H9 (cell line): ENCODE measurements at regions not wholly inside any gene's neighbourhood (a gene's known extent, or its start where the extent isn't known, plus 50 kb on each side); places are given as distances from the start of the nearest gene placed in this dataset.

Source experiments
- DNase-seq: peaks from one replicate; pipeline ENCODE4 v3.0.0-alpha.2; 2017
- H2AFZ ChIP-seq: one replicate; pipeline ENCODE4 v1.6.1; 2013; ENCODE audit warnings: mild to moderate bottlenecking, low read length, control low read depth, moderate library complexity
- H2AK5ac ChIP-seq: 2 replicates; pipeline ENCODE4 v1.6.1; 2013; ENCODE audit warnings: low read length, control low read depth, mixed read lengths; ENCODE audit not compliant: insufficient read length
- H2BK120ac ChIP-seq: one replicate; pipeline ENCODE4 v1.6.1; 2013; ENCODE audit warnings: low read depth, mild to moderate bottlenecking, low read length, control low read depth, inconsistent platforms; ENCODE audit not compliant: poor library complexity, severe bottlenecking
- H2BK12ac ChIP-seq: 2 replicates; pipeline ENCODE4 v1.6.1; 2013; ENCODE audit warnings: low read length, control low read depth, mixed read lengths, low read depth; ENCODE audit not compliant: insufficient read length
- H2BK15ac ChIP-seq: 2 replicates; pipeline ENCODE4 v1.6.1; 2013; ENCODE audit warnings: low read depth, low read length, control low read depth
- H2BK20ac ChIP-seq: one replicate; pipeline ENCODE4 v1.6.1; 2013; ENCODE audit warnings: low read depth, mild to moderate bottlenecking, low read length, control low read depth, inconsistent platforms; ENCODE audit not compliant: poor library complexity, severe bottlenecking
- H2BK5ac ChIP-seq: 2 replicates; pipeline ENCODE4 v1.6.1; 2013; ENCODE audit warnings: low read length, control low read depth, mixed read lengths; ENCODE audit not compliant: insufficient read length
- H3K14ac ChIP-seq: 2 replicates; pipeline ENCODE4 v1.6.1; 2013; ENCODE audit warnings: low read length, control low read depth; ENCODE audit not compliant: insufficient read depth
- H3K18ac ChIP-seq: 2 replicates; pipeline ENCODE4 v1.6.1; 2013; ENCODE audit warnings: low read depth, mild to moderate bottlenecking, mixed read lengths, low read length, control low read depth; ENCODE audit not compliant: insufficient read length
- H3K23ac ChIP-seq: 2 replicates; pipeline ENCODE4 v1.6.1; 2013; ENCODE audit warnings: low read length, control low read depth, mixed read lengths, low read depth; ENCODE audit not compliant: insufficient read length
- H3K23me2 ChIP-seq: 2 replicates; pipeline ENCODE4 v1.6.1; 2013; ENCODE audit warnings: low read depth, mild to moderate bottlenecking, mixed read lengths, low read length, control low read depth; ENCODE audit not compliant: insufficient read length, poor library complexity, severe bottlenecking
- H3K27ac ChIP-seq: 2 replicates; pipeline ENCODE4 v1.5.1; 2013; ENCODE audit warnings: low read length, control low read depth, mixed read lengths, low read depth; ENCODE audit not compliant: insufficient read length
- H3K27me3 ChIP-seq: 2 replicates; pipeline ENCODE4 v1.6.1; 2013; ENCODE audit warnings: low read length, control low read depth, inconsistent platforms; ENCODE audit not compliant: insufficient read depth
- H3K4ac ChIP-seq: 2 replicates; pipeline ENCODE4 v1.6.1; 2013; ENCODE audit warnings: low read depth, mild to moderate bottlenecking, control low read depth, inconsistent platforms, low read length, moderate library complexity
- H3K4me1 ChIP-seq: 2 replicates; pipeline ENCODE4 v1.6.1; 2013; ENCODE audit warnings: low read length, control low read depth, inconsistent platforms; ENCODE audit not compliant: insufficient read depth
- H3K4me2 ChIP-seq: 2 replicates; pipeline ENCODE4 v1.6.1; 2013; ENCODE audit warnings: low read length, control low read depth, mixed read lengths; ENCODE audit not compliant: insufficient read length, insufficient read depth
- H3K56ac ChIP-seq: 2 replicates; pipeline ENCODE4 v1.6.1; 2013; ENCODE audit warnings: low read depth, mild to moderate bottlenecking, mixed read lengths, low read length, control low read depth; ENCODE audit not compliant: insufficient read length
- H3K79me1 ChIP-seq: 2 replicates; pipeline ENCODE4 v1.6.1; 2013; ENCODE audit warnings: low read depth, mild to moderate bottlenecking, moderate library complexity, low read length, control low read depth, inconsistent platforms; ENCODE audit not compliant: insufficient read depth, poor library complexity, severe bottlenecking
- H3K79me2 ChIP-seq: 2 replicates; pipeline ENCODE4 v1.6.1; 2013; ENCODE audit warnings: low read length, control low read depth, inconsistent platforms; ENCODE audit not compliant: insufficient read depth
- H3K9ac ChIP-seq: 2 replicates; pipeline ENCODE4 v1.6.1; 2013; ENCODE audit warnings: low read length, control low read depth, mixed read lengths; ENCODE audit not compliant: insufficient read length; ENCODE audit errors: extremely low read depth
- H3K9me3 ChIP-seq: one replicate; pipeline ENCODE4 v1.6.1; 2013; ENCODE audit warnings: low read depth, low read length, inconsistent platforms; ENCODE audit not compliant: control insufficient read depth
- H3T11ph ChIP-seq: one replicate; pipeline ENCODE4 v1.6.1; 2013; ENCODE audit warnings: mild to moderate bottlenecking, low read length, control low read depth, inconsistent platforms
- H4K20me1 ChIP-seq: one replicate; pipeline ENCODE4 v1.6.1; 2013; ENCODE audit not compliant: control insufficient read depth, insufficient read length, insufficient read depth
- H4K5ac ChIP-seq: 2 replicates; pipeline ENCODE4 v1.6.1; 2013; ENCODE audit warnings: low read depth, mild to moderate bottlenecking, mixed read lengths, low read length, control low read depth; ENCODE audit not compliant: insufficient read length
- H4K8ac ChIP-seq: replicated peaks from 2 replicates; pipeline ENCODE4 v1.6.1; 2013; ENCODE audit warnings: low read length, control low read depth, mixed read lengths, low read depth; ENCODE audit not compliant: insufficient read length
- H4K91ac ChIP-seq: 2 replicates; pipeline ENCODE4 v1.6.1; 2013; ENCODE audit warnings: low read depth, mild to moderate bottlenecking, moderate library complexity, mixed read lengths, low read length, control low read depth; ENCODE audit not compliant: insufficient read length
- H3K27ac Mint-ChIP-seq, 3 experiments: 2 replicates in 2 of 3; 3 replicates in 1 of 3; pipeline ENCODE4 v1.8.0; 2020 to 2021; ENCODE audit warnings: mixed read lengths in 3 of 3, mild to moderate bottlenecking in 1 of 3, moderate library complexity in 1 of 3
- H3K27me3 Mint-ChIP-seq: 2 replicates; pipeline ENCODE4 v1.8.0; 2021; ENCODE audit warnings: low read depth, mild to moderate bottlenecking, moderate library complexity, mixed read lengths
- H3K36me3 Mint-ChIP-seq, 3 experiments: 2 replicates in 2 of 3; 3 replicates in 1 of 3; pipeline ENCODE4 v1.8.0; 2020 to 2021; ENCODE audit warnings: low read depth in 3 of 3, mixed read lengths in 3 of 3; ENCODE audit not compliant: insufficient read depth in 1 of 3
- H3K4me1 Mint-ChIP-seq, 2 experiments: 2 replicates each; pipeline ENCODE4 v1.8.0; 2020; ENCODE audit warnings: mixed read lengths in 2 of 2
- H3K4me3 Mint-ChIP-seq, 2 experiments: 2 replicates in 1 of 2; 3 replicates in 1 of 2; pipeline ENCODE4 v1.8.0; 2020 to 2021; ENCODE audit warnings: mild to moderate bottlenecking in 2 of 2, mixed read lengths in 2 of 2, moderate library complexity in 1 of 2
- H3K9me3 Mint-ChIP-seq, 2 experiments: 2 replicates in 1 of 2; 3 replicates in 1 of 2; pipeline ENCODE4 v1.8.0; 2020; ENCODE audit warnings: mild to moderate bottlenecking in 2 of 2, mixed read lengths in 2 of 2, moderate library complexity in 1 of 2
- WGBS: extraction: QIAGEN DNeasy Blood & Tissue Kit; methylation state at CpG from one replicate; pipeline ENCODE4 v1.1.7; 2013; ENCODE audit warnings: missing lambda C conversion rate, low lambda C conversion rate, mixed read lengths; ENCODE audit not compliant: insufficient read length; ENCODE audit errors: extremely low coverage; 5-methylcytosine and 5-hydroxymethylcytosine counted together
- TF ChIP-seq, protein P1 (sequence below): fragments of 200-600 bp; sonication (generic); conservative IDR thresholded peaks from 3 replicates; pipeline ENCODE4 v1.8.0; 2021; ENCODE audit warnings: antibody characterized with exemption, mild to moderate bottlenecking

DNA sequence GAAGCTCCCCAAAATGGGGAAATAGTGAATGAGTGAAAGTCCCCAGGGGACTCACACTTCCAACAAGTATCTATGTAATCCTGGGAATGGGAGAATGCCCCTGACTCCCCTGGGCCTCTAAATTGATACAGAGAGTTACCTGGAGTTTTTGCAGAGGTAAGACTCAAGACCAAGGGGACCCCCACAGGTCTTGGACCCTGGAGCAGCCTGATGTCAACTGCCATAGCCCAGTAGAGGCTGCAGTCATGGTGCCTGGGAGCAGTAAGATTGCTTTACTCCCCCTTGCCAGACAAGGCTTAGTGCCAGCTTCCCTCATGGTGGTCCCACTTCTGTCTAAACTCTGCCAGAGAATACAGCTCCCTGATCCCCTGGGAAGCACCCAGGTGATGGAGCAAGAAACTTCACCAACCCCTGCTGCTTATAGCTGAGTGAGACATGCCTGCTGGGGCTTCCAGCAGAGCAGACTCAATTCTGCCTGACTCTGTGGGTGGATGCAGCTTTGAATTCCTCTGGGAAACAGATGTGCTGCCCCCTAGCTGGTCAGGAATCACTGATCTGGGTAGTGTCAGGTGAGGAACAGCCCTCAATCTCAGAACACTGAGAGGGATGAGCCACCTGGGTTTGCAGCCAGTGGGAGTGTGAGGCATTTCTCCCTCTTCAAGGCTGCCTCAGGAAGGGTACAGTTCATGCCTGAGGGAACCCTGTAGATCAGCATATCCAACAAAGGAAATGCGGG is 485.9 kb downstream of the NSUN3 start:
- Histone ChIP-seq H4K5ac (no peak overlapping the region), H2BK20ac (no peak overlapping the region), H3K23me2 (no peaks in the 10 kb centered on the region), H4K91ac (no peak overlapping the region), H3K4ac (no peak overlapping the region), H3K14ac (no peak overlapping the region; the same call in 1 of the 2 replicates), H3K4me1 (no peaks in the 10 kb centered on the region), H2AK5ac (no peak overlapping the region), H3K23ac (no peak overlapping the region), H3K79me1 (no peaks in the 10 kb centered on the region), H3K56ac (no peak overlapping the region), H4K20me1 (no peaks in the 10 kb centered on the region), H4K8ac (no peak overlapping the region), H2AFZ (no peak overlapping the region), H3K79me2 (no peaks in the 10 kb centered on the region), H2BK12ac (no peak overlapping the region), H2BK5ac (no peak overlapping the region), H3K27ac (no peak overlapping the region), H3T11ph (no peak overlapping the region), H2BK120ac (no peak overlapping the region), H3K18ac (no peak overlapping the region), H3K9me3 (no peaks in the 10 kb centered on the region), H3K4me2 (no peak overlapping the region), H3K27me3 (no peaks in the 10 kb centered on the region), H2BK15ac (no peak overlapping the region), H3K9ac (no peak overlapping the region)
- no peak overlapping the region for H3K4me3 Mint-ChIP-seq
- DNase-seq = peak; percentile 61
- peaks cover 0 to 28% (median 6%) of the 10 kb centered on the region in 3 experiments; a peak in 4 of 7 replicates for H3K36me3 Mint-ChIP-seq
- H3K9me3 Mint-ChIP-seq = peaks cover 22 to 27% of the 10 kb centered on the region in 2 experiments
- no peaks in the 10 kb centered on the region for H3K27me3 Mint-ChIP-seq
- no CpG with 5 or more reads among the region's 1 CpG for WGBS
- H3K27ac Mint-ChIP-seq = no peak overlapping the region
- TF ChIP-seq, protein P1, sequence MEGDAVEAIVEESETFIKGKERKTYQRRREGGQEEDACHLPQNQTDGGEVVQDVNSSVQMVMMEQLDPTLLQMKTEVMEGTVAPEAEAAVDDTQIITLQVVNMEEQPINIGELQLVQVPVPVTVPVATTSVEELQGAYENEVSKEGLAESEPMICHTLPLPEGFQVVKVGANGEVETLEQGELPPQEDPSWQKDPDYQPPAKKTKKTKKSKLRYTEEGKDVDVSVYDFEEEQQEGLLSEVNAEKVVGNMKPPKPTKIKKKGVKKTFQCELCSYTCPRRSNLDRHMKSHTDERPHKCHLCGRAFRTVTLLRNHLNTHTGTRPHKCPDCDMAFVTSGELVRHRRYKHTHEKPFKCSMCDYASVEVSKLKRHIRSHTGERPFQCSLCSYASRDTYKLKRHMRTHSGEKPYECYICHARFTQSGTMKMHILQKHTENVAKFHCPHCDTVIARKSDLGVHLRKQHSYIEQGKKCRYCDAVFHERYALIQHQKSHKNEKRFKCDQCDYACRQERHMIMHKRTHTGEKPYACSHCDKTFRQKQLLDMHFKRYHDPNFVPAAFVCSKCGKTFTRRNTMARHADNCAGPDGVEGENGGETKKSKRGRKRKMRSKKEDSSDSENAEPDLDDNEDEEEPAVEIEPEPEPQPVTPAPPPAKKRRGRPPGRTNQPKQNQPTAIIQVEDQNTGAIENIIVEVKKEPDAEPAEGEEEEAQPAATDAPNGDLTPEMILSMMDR = peak; percentile 56
- peaks cover 10 to 15% of the 10 kb centered on the region in 2 experiments for H3K4me1 Mint-ChIP-seq
